GM19438 (cell line): ENCODE measurements at regions not wholly inside any gene's neighbourhood (a gene's known extent, or its start where the extent isn't known, plus 50 kb on each side); places are given as distances from the start of the nearest gene placed in this dataset.

Experiments used
- ATAC-seq: cut with Tn5 transposase; IDR thresholded peaks from one replicate; pipeline ENCODE4 v1.9.1; 2021; ENCODE audit warnings: low read depth; ENCODE audit not compliant: unreplicated experiment

- no peak for ATAC-seq
These were observed 72.1 kb upstream of the SIM2 start for GRCh38 chr21:36626791-36627190.

- no peak for ATAC-seq
These were observed 71.7 kb upstream of the SIM2 start for GRCh38 chr21:36627242-36627641.

- ATAC-seq = no peak
These were observed 70.8 kb upstream of the SIM2 start for GRCh38 chr21:36628106-36628505.

GRCh38 chr21:36628761-36629460 is 70.0 kb upstream of the SIM2 start:
- no peak for ATAC-seq

- no peak for ATAC-seq
These were observed 68.3 kb upstream of the SIM2 start for GRCh38 chr21:36630485-36631206.

GRCh38 chr21:36636016-36636415 is 62.9 kb upstream of the SIM2 start:
- ATAC-seq = no peak

GRCh38 chr21:36636439-36636838 is 62.5 kb upstream of the SIM2 start:
- ATAC-seq = no peak

GRCh38 chr21:36639769-36640168 is 59.1 kb upstream of the SIM2 start:
- ATAC-seq = no peak

- no peak for ATAC-seq
These were observed 58.7 kb upstream of the SIM2 start for GRCh38 chr21:36640174-36640720.

- ATAC-seq = no peak
These were observed 58.1 kb upstream of the SIM2 start for GRCh38 chr21:36640721-36641244.

GRCh38 chr21:36641346-36641745 is 57.6 kb upstream of the SIM2 start:
- no peak for ATAC-seq

GRCh38 chr21:36641886-36642285 is 57.0 kb upstream of the SIM2 start:
- ATAC-seq = no peak

- no peak for ATAC-seq
These were observed 56.1 kb upstream of the SIM2 start for GRCh38 chr21:36642777-36643176.

GRCh38 chr21:36643374-36644250 is 55.3 kb upstream of the SIM2 start:
- ATAC-seq = no peak

GRCh38 chr21:36646011-36646410 is 52.9 kb upstream of the SIM2 start:
- ATAC-seq = no peak

- no peak for ATAC-seq
These were observed 52.3 kb upstream of the SIM2 start for GRCh38 chr21:36646645-36647044.

- ATAC-seq = no peak
These were observed 51.4 kb upstream of the SIM2 start for GRCh38 chr21:36647279-36648093.
